Endothelial cell (in vitro differentiated cells): ENCODE measurements at regions not wholly inside any gene's neighbourhood (a gene's known extent, or its start where the extent isn't known, plus 50 kb on each side); places are given as distances from the start of the nearest gene placed in this dataset.

Experiments used
- DNase-seq: peaks from one replicate; pipeline ENCODE4 v3.0.0; 2021; ENCODE audit warnings: low spot score
- H3K27ac Mint-ChIP-seq: one replicate; pipeline ENCODE4 v1.8.0; 2021; ENCODE audit warnings: mixed read lengths, inconsistent platforms; ENCODE audit not compliant: unreplicated experiment
- H3K27me3 Mint-ChIP-seq: one replicate; pipeline ENCODE4 v1.8.0; 2021; ENCODE audit warnings: mild to moderate bottlenecking, moderate library complexity, mixed read lengths, inconsistent platforms; ENCODE audit not compliant: unreplicated experiment
- H3K36me3 Mint-ChIP-seq: one replicate; pipeline ENCODE4 v1.8.0; 2021; ENCODE audit warnings: mild to moderate bottlenecking, low read depth, mixed read lengths, inconsistent platforms; ENCODE audit not compliant: unreplicated experiment
- H3K4me1 Mint-ChIP-seq: one replicate; pipeline ENCODE4 v1.8.0; 2021; ENCODE audit warnings: mild to moderate bottlenecking, mixed read lengths, inconsistent platforms; ENCODE audit not compliant: unreplicated experiment
- H3K4me3 Mint-ChIP-seq: one replicate; pipeline ENCODE4 v1.8.0; 2021; ENCODE audit warnings: mild to moderate bottlenecking, mixed read lengths, inconsistent platforms; ENCODE audit not compliant: unreplicated experiment
- H3K9me3 Mint-ChIP-seq: one replicate; pipeline ENCODE4 v1.8.0; 2021; ENCODE audit warnings: mixed read lengths, inconsistent platforms; ENCODE audit not compliant: unreplicated experiment
- TF ChIP-seq, protein P1 (sequence below): fragments of 200-600 bp; sonication (generic); IDR thresholded peaks from one replicate; pipeline ENCODE4 v1.5.0; 2021; ENCODE audit warnings: antibody characterized with exemption; ENCODE audit not compliant: unreplicated experiment

- no peak overlapping the region for H3K27ac Mint-ChIP-seq
- peaks cover 6% of the 10 kb centered on the region for H3K4me1 Mint-ChIP-seq
- no peak for DNase-seq
- H3K9me3 Mint-ChIP-seq = no peaks in the 10 kb centered on the region
- peaks cover 12% of the 10 kb centered on the region for H3K27me3 Mint-ChIP-seq
- H3K4me3 Mint-ChIP-seq = no peak overlapping the region
- TF ChIP-seq, protein P1, sequence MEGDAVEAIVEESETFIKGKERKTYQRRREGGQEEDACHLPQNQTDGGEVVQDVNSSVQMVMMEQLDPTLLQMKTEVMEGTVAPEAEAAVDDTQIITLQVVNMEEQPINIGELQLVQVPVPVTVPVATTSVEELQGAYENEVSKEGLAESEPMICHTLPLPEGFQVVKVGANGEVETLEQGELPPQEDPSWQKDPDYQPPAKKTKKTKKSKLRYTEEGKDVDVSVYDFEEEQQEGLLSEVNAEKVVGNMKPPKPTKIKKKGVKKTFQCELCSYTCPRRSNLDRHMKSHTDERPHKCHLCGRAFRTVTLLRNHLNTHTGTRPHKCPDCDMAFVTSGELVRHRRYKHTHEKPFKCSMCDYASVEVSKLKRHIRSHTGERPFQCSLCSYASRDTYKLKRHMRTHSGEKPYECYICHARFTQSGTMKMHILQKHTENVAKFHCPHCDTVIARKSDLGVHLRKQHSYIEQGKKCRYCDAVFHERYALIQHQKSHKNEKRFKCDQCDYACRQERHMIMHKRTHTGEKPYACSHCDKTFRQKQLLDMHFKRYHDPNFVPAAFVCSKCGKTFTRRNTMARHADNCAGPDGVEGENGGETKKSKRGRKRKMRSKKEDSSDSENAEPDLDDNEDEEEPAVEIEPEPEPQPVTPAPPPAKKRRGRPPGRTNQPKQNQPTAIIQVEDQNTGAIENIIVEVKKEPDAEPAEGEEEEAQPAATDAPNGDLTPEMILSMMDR = no peak
- no peaks in the 10 kb centered on the region for H3K36me3 Mint-ChIP-seq
Measured at GRCh38 chr9:121587863-121588262, 63.6 kb upstream of the DAB2IP start.

- TF ChIP-seq, protein P1 = no peak
- DNase-seq = no peak
- H3K4me1 Mint-ChIP-seq = peaks cover 6% of the 10 kb centered on the region
- H3K9me3 Mint-ChIP-seq = no peaks in the 10 kb centered on the region
- H3K36me3 Mint-ChIP-seq = no peaks in the 10 kb centered on the region
- H3K27ac Mint-ChIP-seq = no peak overlapping the region
- no peak overlapping the region for H3K4me3 Mint-ChIP-seq
- peaks cover 8% of the 10 kb centered on the region for H3K27me3 Mint-ChIP-seq
Measured at GRCh38 chr9:121589986-121590385, 61.4 kb upstream of the DAB2IP start.

DNA sequence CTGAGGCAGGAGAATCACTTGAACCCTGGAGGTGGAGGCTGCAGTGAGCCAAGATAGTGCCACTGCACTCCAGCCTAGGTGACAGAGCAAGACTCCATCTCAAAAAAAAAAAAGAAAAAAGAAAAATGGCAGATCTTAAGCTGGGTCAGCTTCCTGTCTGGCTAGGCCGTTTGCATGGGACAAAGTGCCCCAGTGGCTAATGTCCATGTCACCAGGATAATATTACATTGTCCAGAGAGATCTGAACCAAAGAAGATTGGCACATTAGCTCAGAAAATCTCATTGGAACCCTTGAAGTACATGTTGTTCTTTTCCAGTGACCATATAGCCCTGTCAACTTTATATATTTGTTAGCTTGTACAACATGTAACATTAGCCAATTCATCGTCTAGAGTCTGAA, 59.2 kb upstream of the DAB2IP start:
- TF ChIP-seq, protein P1 = no peak
- Mint-ChIP-seq H3K4me3 (no peak overlapping the region), H3K27me3 (peaks cover 8% of the 10 kb centered on the region), H3K27ac (no peak overlapping the region), H3K9me3 (no peaks in the 10 kb centered on the region), H3K36me3 (no peaks in the 10 kb centered on the region), H3K4me1 (peaks cover 6% of the 10 kb centered on the region)
- DNase-seq = no peak

GRCh38 chr9:121593066-121593465, 58.4 kb upstream of the DAB2IP start:
- H3K27ac Mint-ChIP-seq = no peak overlapping the region

DNA sequence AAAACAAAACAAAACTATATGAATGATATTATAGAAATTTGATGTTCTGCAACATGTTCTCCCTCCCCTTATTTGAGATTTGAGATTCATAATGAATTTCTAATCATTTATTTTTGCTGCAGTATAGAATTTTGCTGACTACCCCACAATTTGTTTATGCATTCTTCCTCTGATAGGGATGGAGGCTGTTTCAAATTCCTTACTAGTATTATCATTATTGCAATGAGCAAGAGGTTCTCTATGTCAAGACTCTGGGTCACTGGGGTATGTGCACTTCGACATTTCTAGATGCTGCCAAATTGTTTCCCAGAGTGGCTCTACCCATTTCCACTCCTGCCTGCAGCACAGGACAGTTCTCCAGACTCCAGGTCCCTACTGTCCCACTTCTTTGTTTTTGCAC, 54.9 kb upstream of the DAB2IP start:
- Mint-ChIP-seq H3K4me1 (no peaks in the 10 kb centered on the region), H3K27me3 (peaks cover 8% of the 10 kb centered on the region), H3K4me3 (no peak overlapping the region), H3K9me3 (no peaks in the 10 kb centered on the region), H3K36me3 (no peaks in the 10 kb centered on the region), H3K27ac (no peak overlapping the region)
- DNase-seq = no peak
- TF ChIP-seq, protein P1 = no peak

More at GRCh38 chr9:121593066-121593465, 58.4 kb upstream of the DAB2IP start:
- TF ChIP-seq, protein P1 = no peak
- no peak for DNase-seq
- Mint-ChIP-seq H3K4me1 (peaks cover 6% of the 10 kb centered on the region), H3K9me3 (no peaks in the 10 kb centered on the region), H3K36me3 (no peaks in the 10 kb centered on the region), H3K4me3 (no peak overlapping the region), H3K27me3 (peaks cover 10% of the 10 kb centered on the region)
